ENCODE measurements at regions not wholly inside any gene's neighbourhood (a gene's known extent, or its start where the extent isn't known, plus 50 kb on each side); places are given as distances from the start of the nearest gene placed in this dataset.

DNA sequence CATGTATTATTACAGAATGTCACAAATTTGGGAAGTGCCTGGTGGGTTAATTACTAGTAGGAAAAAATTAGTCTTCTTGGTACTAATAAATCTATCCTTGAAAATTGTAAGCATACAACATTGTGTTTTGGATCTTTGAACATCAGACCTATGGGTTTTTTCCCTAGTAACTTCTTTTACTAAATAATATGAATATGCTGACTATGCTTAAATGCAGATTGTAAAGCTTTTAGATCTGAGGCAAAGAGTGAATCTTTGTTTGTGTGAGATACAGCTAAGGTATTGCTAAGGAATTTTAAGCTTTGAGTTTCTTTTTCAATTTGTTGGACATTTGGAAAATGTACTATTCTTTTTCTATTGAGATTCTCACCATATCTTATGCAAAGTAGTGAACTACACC lies 390.6 kb upstream of the CCNH start:
- no peak overlapping the region for H3K27ac ChIP-seq (ENCODE audit: low read depth in 2 of 2, low read length in 1 of 2)
- no peak overlapping the region for H3K4me3 ChIP-seq (ENCODE audit: low read depth in 2 of 2, low read length in 1 of 2)
- CTCF ChIA-PET: interaction anchor here (0.9 to 1.4 kb wide), 4 partner anchors 22 to 888 kb away, joined by 3 to 4 read pairs (median 3); no protein-coding TSS in a partner anchor
- no peaks in the 10 kb centered on the region for H3K4me1 ChIP-seq (ENCODE audit: control insufficient read depth in 1 of 2, insufficient read depth in 2 of 2, low read depth in 1 of 2, low read length in 1 of 2)
- 0 out of 2 replicates have a peak, but pooled peaks cover 3% of the 10 kb centered on the region for H3K9me3 ChIP-seq
- DNase-seq: no peak
- no peaks in the 10 kb centered on the region for H4K20me1 ChIP-seq (ENCODE audit: insufficient read depth)
- H3K36me3 ChIP-seq (replicated peaks in 1 of 2; ENCODE audit: control insufficient read depth in 1 of 2, insufficient read depth in 2 of 2, low read length in 1 of 2): no peaks in the 10 kb centered on the region
- POLR2A ChIA-PET: no interaction called here
- no peaks in the 10 kb centered on the region for H3K27me3 ChIP-seq (ENCODE audit: insufficient read depth)
- no peaks in the 10 kb centered on the region for H3K9me2 ChIP-seq
- no peaks in the 10 kb centered on the region for H3F3A ChIP-seq (replicated peaks; ENCODE audit: insufficient read depth)
- H3K9ac ChIP-seq: no peak overlapping the region
- no peak overlapping the region for H3K4me2 ChIP-seq
- no peak overlapping the region for H2AFZ ChIP-seq (ENCODE audit: low read depth)
- H3K79me2 ChIP-seq (ENCODE audit: insufficient read depth): no peaks in the 10 kb centered on the region
- TF ChIP-seq MEF2A (IDR thresholded peaks at IDR 0.05; ENCODE audit: borderline replicate concordance, low read depth): no peak

DNA sequence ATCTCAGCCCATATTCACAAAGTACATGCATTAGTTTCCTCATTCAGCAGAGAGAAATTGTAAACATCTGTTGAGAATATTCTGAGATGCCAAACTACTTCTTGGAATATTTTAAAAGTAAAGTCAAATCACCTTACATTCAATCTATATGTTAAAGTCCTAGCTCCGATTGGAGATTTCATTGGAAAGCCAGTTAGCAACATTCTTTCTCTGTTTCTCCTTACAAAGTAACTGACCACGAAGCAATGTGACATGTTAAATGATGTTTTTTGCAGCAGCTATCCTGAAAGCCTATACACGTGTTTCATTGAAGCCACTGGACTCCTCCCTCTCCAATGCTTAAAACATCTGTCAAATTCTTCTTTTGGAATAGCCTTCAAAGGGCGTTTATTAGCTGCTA lies 379.1 kb upstream of the CCNH start:
- ChIA-PET POLR2A (no interaction called here), CTCF (interaction anchor here (1.1 to 1.4 kb wide), 3 partner anchors 11 to 899 kb away, joined by 3 to 10 read pairs (median 4); no protein-coding TSS in a partner anchor)
- H3K79me2 ChIP-seq (ENCODE audit: insufficient read depth): no peaks in the 10 kb centered on the region
- 9% methylated on average over 4 of the region's 4 CpGs for WGBS (ENCODE audit: low lambda C conversion rate)
- no peaks in the 10 kb centered on the region for H3K9me2 ChIP-seq
- H3K4me3 ChIP-seq (ENCODE audit: low read depth in 2 of 2, low read length in 1 of 2): no peak overlapping the region
- H3K9me3 ChIP-seq: no peaks in the 10 kb centered on the region
- no peak overlapping the region for H2AFZ ChIP-seq (ENCODE audit: low read depth)
- no peak overlapping the region for H3K9ac ChIP-seq
- H3K27ac ChIP-seq (ENCODE audit: low read depth in 2 of 2, low read length in 1 of 2): no peak overlapping the region
- no peaks in the 10 kb centered on the region; the same call in 1 of the 2 replicates for H3K27me3 ChIP-seq (ENCODE audit: insufficient read depth)
- H3K4me2 ChIP-seq: no peak overlapping the region
- H3F3A ChIP-seq (replicated peaks; ENCODE audit: insufficient read depth): no peaks in the 10 kb centered on the region
- no peak for TF ChIP-seq EP300 (IDR thresholded peaks at IDR 0.05; ENCODE audit: borderline replicate concordance in 1 of 2, low read depth in 1 of 2, low read length in 1 of 2)
- no peak for TF ChIP-seq ELF1 (IDR thresholded peaks at IDR 0.05)
- no peak for TF ChIP-seq TAF1 (IDR thresholded peaks at IDR 0.05; ENCODE audit: borderline replicate concordance, low read depth, low read length)
- TF ChIP-seq, protein P1, sequence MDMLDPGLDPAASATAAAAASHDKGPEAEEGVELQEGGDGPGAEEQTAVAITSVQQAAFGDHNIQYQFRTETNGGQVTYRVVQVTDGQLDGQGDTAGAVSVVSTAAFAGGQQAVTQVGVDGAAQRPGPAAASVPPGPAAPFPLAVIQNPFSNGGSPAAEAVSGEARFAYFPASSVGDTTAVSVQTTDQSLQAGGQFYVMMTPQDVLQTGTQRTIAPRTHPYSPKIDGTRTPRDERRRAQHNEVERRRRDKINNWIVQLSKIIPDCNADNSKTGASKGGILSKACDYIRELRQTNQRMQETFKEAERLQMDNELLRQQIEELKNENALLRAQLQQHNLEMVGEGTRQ (IDR thresholded peaks at IDR 0.05; ENCODE audit: borderline replicate concordance, low read depth, low read length): no peak
- no peak for TF ChIP-seq FOXJ3 (CRISPR knock-in tag; IDR thresholded peaks at IDR 0.05)
- TF ChIP-seq SIN3A (IDR thresholded peaks at IDR 0.05; ENCODE audit: borderline replicate concordance, low read depth, low read length): no peak
- TF ChIP-seq CHD2 (IDR thresholded peaks at IDR 0.05; ENCODE audit: low read length, partially characterized antibody): no peak
- TF ChIP-seq NRF1 (IDR thresholded peaks at IDR 0.05; ENCODE audit: low read depth, low read length): no peak
- TF ChIP-seq GABPA (IDR thresholded peaks at IDR 0.05; ENCODE audit: low read depth): no peak
- TF ChIP-seq, protein P2, sequence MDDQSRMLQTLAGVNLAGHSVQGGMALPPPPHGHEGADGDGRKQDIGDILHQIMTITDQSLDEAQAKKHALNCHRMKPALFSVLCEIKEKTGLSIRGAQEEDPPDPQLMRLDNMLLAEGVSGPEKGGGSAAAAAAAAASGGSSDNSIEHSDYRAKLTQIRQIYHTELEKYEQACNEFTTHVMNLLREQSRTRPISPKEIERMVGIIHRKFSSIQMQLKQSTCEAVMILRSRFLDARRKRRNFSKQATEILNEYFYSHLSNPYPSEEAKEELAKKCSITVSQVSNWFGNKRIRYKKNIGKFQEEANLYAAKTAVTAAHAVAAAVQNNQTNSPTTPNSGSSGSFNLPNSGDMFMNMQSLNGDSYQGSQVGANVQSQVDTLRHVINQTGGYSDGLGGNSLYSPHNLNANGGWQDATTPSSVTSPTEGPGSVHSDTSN (IDR thresholded peaks at IDR 0.05): no peak
- TF ChIP-seq TEAD4 (IDR thresholded peaks at IDR 0.05; ENCODE audit: borderline replicate concordance, insufficient read depth): no peak
- no peak for TF ChIP-seq RCOR1 (IDR thresholded peaks at IDR 0.05; ENCODE audit: low read length)
- no peak for TF ChIP-seq FOSL2 (IDR thresholded peaks at IDR 0.05; ENCODE audit: borderline replicate concordance, low read depth)
- no peak for TF ChIP-seq EZH2phosphoT487 (IDR thresholded peaks at IDR 0.05; ENCODE audit: borderline replicate concordance, low read depth)
- no peak for TF ChIP-seq MEF2A (IDR thresholded peaks at IDR 0.05; ENCODE audit: borderline replicate concordance, low read depth)
- TF ChIP-seq RXRA (IDR thresholded peaks at IDR 0.05; ENCODE audit: borderline replicate concordance, low read depth): no peak
- no peaks in the 10 kb centered on the region for H4K20me1 ChIP-seq (ENCODE audit: insufficient read depth)
- H3K4me1 ChIP-seq (ENCODE audit: control insufficient read depth in 1 of 2, insufficient read depth in 2 of 2, low read depth in 1 of 2, low read length in 1 of 2): no peaks in the 10 kb centered on the region
- H3K36me3 ChIP-seq (replicated peaks in 1 of 2; ENCODE audit: control insufficient read depth in 1 of 2, insufficient read depth in 2 of 2, low read length in 1 of 2): no peaks in the 10 kb centered on the region
- no peak for DNase-seq

Data from SK-N-SH (cell line).